A549 (cell line): ENCODE measurements at regions not wholly inside any gene's neighbourhood (a gene's known extent, or its start where the extent isn't known, plus 50 kb on each side); places are given as distances from the start of the nearest gene placed in this dataset.

ENCODE experiments used
- ATAC-seq, 2 experiments: fragments of 200-7000 bp in 1 of 2; fragments of >200 bp in 1 of 2; cut with Nextera tagmentation in 1 of 2; cut with Tn5 transposase in 1 of 2; 3 replicates each; pipeline versions ENCODE4 v1.8.0 to v1.9.1; 2018 to 2020; ENCODE audit warnings: mild to moderate bottlenecking in 1 of 2, moderate library complexity in 1 of 2
- CTCF ChIA-PET: fragments of 300-600 bp; sonication (Branson Sonifier 250); formaldehyde crosslinking; extraction: SDS; loops from one replicate; lab custom pipeline; 2021; ENCODE audit warnings: antibody characterized with exemption, inconsistent platforms; lab: Yijun Ruan, JAX
- POLR2A ChIA-PET: fragments of 350-600 bp; formaldehyde crosslinking; extraction: SDS; loops from one replicate; lab custom pipeline; 2021; ENCODE audit warnings: antibody characterized with exemption, inconsistent platforms; lab: Yijun Ruan, JAX
- DNase-seq, 2 experiments: peaks; one replicate each; pipeline versions ENCODE4 v3.0.0 to v3.0.0-alpha.2; 2011 to 2016; ENCODE audit warnings: low read depth in 1 of 2, low spot score in 1 of 2
- FAIRE-seq: peaks from 2 replicates; lab custom pipeline; 2011; peaks lifted over from hg19 to GRCh38; lab: Jason Lieb, UNC
- H3K27ac ChIP-seq, 2 experiments: fragments of >200 bp; sonication (Bioruptor Twin); formaldehyde crosslinking; 3 replicates each; pipeline ENCODE4 v1.5.1; 2016 to 2017
- H3K4me1 ChIP-seq: fragments of >200 bp; sonication (Bioruptor Twin); formaldehyde crosslinking; 3 replicates; pipeline ENCODE4 v1.6.1; 2016
- H3K4me2 ChIP-seq: fragments of >200 bp; sonication (Bioruptor Twin); formaldehyde crosslinking; 3 replicates; pipeline ENCODE4 v1.6.1; 2016
- H3K4me3 ChIP-seq: fragments of >200 bp; sonication (Bioruptor Twin); formaldehyde crosslinking; 3 replicates; pipeline ENCODE4 v1.5.1; 2016
- H3K9me3 ChIP-seq: fragments of >200 bp; sonication (Bioruptor Twin); formaldehyde crosslinking; 3 replicates; pipeline ENCODE4 v1.6.1; 2016
- BCL3 ChIP-seq: fragments of >200 bp; sonication (Bioruptor Twin); formaldehyde crosslinking; IDR thresholded peaks from 3 replicates; pipeline ENCODE4 v1.6.1; 2016
- CBX8 ChIP-seq: fragments of 200-600 bp; sonication (generic); IDR thresholded peaks from 2 replicates; pipeline ENCODE4 v1.6.1; 2016
- CEBPB ChIP-seq, 2 experiments: fragments of >200 bp in 1 of 2; sonication (Bioruptor Twin) in 1 of 2; formaldehyde crosslinking in 1 of 2; IDR thresholded peaks; 2 replicates each; pipeline ENCODE4 v1.6.1; 2012 to 2016
- CHD4 ChIP-seq: fragments of 200-600 bp; sonication (generic); IDR thresholded peaks from 2 replicates; pipeline ENCODE4 v1.6.1; 2016; ENCODE audit warnings: antibody characterized with exemption, mild to moderate bottlenecking, borderline replicate concordance
- CTCF ChIP-seq: fragments of >200 bp; sonication (Bioruptor Twin); formaldehyde crosslinking; IDR thresholded peaks from 3 replicates; pipeline ENCODE4 v1.5.1; 2016
- EHMT2 ChIP-seq: fragments of 200-600 bp; sonication (generic); IDR thresholded peaks from 2 replicates; pipeline ENCODE4 v1.6.1; 2016; ENCODE audit warnings: antibody characterized with exemption, low read depth, mild to moderate bottlenecking, moderate library complexity
- ELK1 ChIP-seq: fragments of 150-350 bp; IDR thresholded peaks from 2 replicates; pipeline ENCODE4 v1.6.1; 2014; ENCODE audit warnings: low read depth, mild to moderate bottlenecking, low read length
- EP300 ChIP-seq, 2 experiments: fragments of >200 bp; sonication (Bioruptor Twin); formaldehyde crosslinking; IDR thresholded peaks; 2 replicates in 1 of 2; 3 replicates in 1 of 2; pipeline ENCODE4 v1.6.1; 2016 to 2017
- ESRRA ChIP-seq: fragments of 150-350 bp; IDR thresholded peaks from 2 replicates; pipeline ENCODE4 v1.6.1; 2014; ENCODE audit warnings: mild to moderate bottlenecking, low read length, borderline replicate concordance
- FOSB ChIP-seq: fragments of 250-450 bp; sonication (Bioruptor Pico); IDR thresholded peaks from 2 replicates; pipeline ENCODE4 v1.5.0; 2020; ENCODE audit warnings: mild to moderate bottlenecking, moderate library complexity
- FOXS1 ChIP-seq: fragments of 250-450 bp; sonication (Bioruptor Pico); IDR thresholded peaks from 2 replicates; pipeline ENCODE4 v1.5.0; 2020; ENCODE audit warnings: mild to moderate bottlenecking, moderate library complexity
- HDAC2 ChIP-seq: fragments of 200-600 bp; sonication (generic); IDR thresholded peaks from 2 replicates; pipeline ENCODE4 v1.6.1; 2016
- JUN ChIP-seq, 2 experiments: fragments of >200 bp; sonication (Bioruptor Twin); formaldehyde crosslinking; IDR thresholded peaks; 2 replicates in 1 of 2; 3 replicates in 1 of 2; pipeline ENCODE4 v1.6.1; 2016 to 2017
- MAZ ChIP-seq: fragments of 150-350 bp; IDR thresholded peaks from 2 replicates; pipeline ENCODE4 v1.6.1; 2014; ENCODE audit warnings: antibody characterized with exemption, low read depth, low read length, borderline replicate concordance
- MYC ChIP-seq: IDR thresholded peaks from 2 replicates; pipeline ENCODE4 v1.6.1; 2012; ENCODE audit warnings: mild to moderate bottlenecking, inconsistent platforms, low read length, improper control_type of control experiment, borderline replicate concordance
- POLR2A ChIP-seq: IDR thresholded peaks from 2 replicates; pipeline ENCODE4 v1.6.1; 2012; ENCODE audit warnings: mild to moderate bottlenecking, low read length
- POLR2AphosphoS2 ChIP-seq: conservative IDR thresholded peaks from 2 replicates; pipeline ENCODE4 v1.6.1; 2012; ENCODE audit warnings: low read length, improper control_type of control experiment, inconsistent platforms
- RCOR1 ChIP-seq: fragments of 150-350 bp; IDR thresholded peaks from 2 replicates; pipeline ENCODE4 v1.6.1; 2014; ENCODE audit warnings: antibody characterized with exemption, low read length, low read depth
- SMC3 ChIP-seq: fragments of >200 bp; sonication (Bioruptor Twin); formaldehyde crosslinking; IDR thresholded peaks from 3 replicates; pipeline ENCODE4 v1.6.1; 2018; ENCODE audit warnings: inconsistent platforms
- SREBF2 ChIP-seq: fragments of 450-650 bp; IDR thresholded peaks from 2 replicates; pipeline ENCODE4 v1.6.1; 2014; ENCODE audit warnings: mild to moderate bottlenecking, moderate library complexity
- TP53 ChIP-seq: fragments of 250-450 bp; sonication (Bioruptor Pico); IDR thresholded peaks from 2 replicates; pipeline ENCODE4 v1.5.0; 2021; ENCODE audit warnings: mild to moderate bottlenecking, moderate library complexity
- USF2 ChIP-seq: fragments of 450-650 bp; IDR thresholded peaks from 2 replicates; pipeline ENCODE4 v1.6.1; 2014; ENCODE audit warnings: antibody characterized with exemption
- ZNF302 ChIP-seq: fragments of 250-450 bp; sonication (Bioruptor Pico); IDR thresholded peaks from 2 replicates; pipeline ENCODE4 v1.9.0; 2021; ENCODE audit warnings: inconsistent platforms, mild to moderate bottlenecking, moderate library complexity
- ZSCAN20 ChIP-seq: fragments of 250-450 bp; sonication (Bioruptor Pico); IDR thresholded peaks from 2 replicates; pipeline ENCODE4 v1.8.0; 2022; ENCODE audit warnings: mild to moderate bottlenecking, moderate library complexity
- WGBS: methylation state at CpG from one replicate; pipeline ENCODE4 v1.1.6; 2017; ENCODE audit errors: missing lambda C conversion rate; 5-methylcytosine and 5-hydroxymethylcytosine counted together
- TF ChIP-seq, protein P1 (sequence below): fragments of 200-600 bp; sonication (generic); IDR thresholded peaks from 2 replicates; pipeline ENCODE4 v1.6.1; 2016; ENCODE audit warnings: antibody characterized with exemption, mild to moderate bottlenecking, moderate library complexity

GRCh38 chr12:93139028-93139665 is 210.1 kb upstream of the EEA1 start:
- FAIRE-seq (no peak), DNase-seq (no peak), ATAC-seq (no peak)
- Histone ChIP-seq H3K4me2 (no peak overlapping the region), H3K9me3 (no peaks in the 10 kb centered on the region), H3K4me3 (no peak overlapping the region), H3K27ac (no peak overlapping the region), H3K4me1 (peaks cover 17% of the 10 kb centered on the region)
- ChIA-PET CTCF (interaction anchor here (1.1 to 1.3 kb wide), 3 partner anchors 57 to 241 kb away, joined by 3 to 4 read pairs (median 3); no protein-coding TSS in a partner anchor), POLR2A (no interaction called here)
- WGBS: 15% methylated on average over 1 of the region's 1 CpG
- TF ChIP-seq ZSCAN20 (CRISPR knock-in tag): no peak
- TF ChIP-seq SREBF2: no peak
- no peak for TF ChIP-seq TP53 (CRISPR knock-in tag)
- TF ChIP-seq BCL3: no peak
- no peak for TF ChIP-seq POLR2A
- no peak for TF ChIP-seq CEBPB (IDR thresholded peaks at IDR 0.05)
- no peak for TF ChIP-seq RCOR1
- no peak for TF ChIP-seq CHD4
- TF ChIP-seq, all 56 proteins: peak for 0

DNA sequence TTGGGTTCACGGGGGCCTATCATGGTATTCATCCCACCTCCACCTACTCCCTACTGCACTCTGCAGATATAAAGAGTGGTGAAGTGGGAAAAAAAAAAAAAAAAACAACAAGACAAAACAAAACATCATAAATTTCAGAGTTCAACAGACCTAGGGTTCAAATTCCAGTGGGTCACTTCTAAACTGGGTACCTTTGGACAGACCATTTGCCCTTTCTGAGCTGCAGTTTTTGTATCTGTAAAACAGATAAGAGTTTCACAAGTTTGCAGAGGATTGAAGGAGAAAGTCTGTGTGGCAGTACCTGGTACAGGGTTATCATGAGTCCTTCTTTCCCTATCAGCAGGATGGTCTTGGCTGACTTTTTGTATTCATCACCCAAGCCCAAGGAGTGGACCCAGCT is 211.2 kb upstream of the EEA1 start:
- H3K4me1 ChIP-seq: peaks cover 12% of the 10 kb centered on the region
- CTCF ChIA-PET: no interaction called here
- H3K27ac ChIP-seq: no peak overlapping the region
- FAIRE-seq: no peak
- no peak for DNase-seq
- no peak for ATAC-seq
- no peak for TF ChIP-seq TP53 (CRISPR knock-in tag)
- TF ChIP-seq FOXS1 (CRISPR knock-in tag): no peak
- TF ChIP-seq, protein P1, sequence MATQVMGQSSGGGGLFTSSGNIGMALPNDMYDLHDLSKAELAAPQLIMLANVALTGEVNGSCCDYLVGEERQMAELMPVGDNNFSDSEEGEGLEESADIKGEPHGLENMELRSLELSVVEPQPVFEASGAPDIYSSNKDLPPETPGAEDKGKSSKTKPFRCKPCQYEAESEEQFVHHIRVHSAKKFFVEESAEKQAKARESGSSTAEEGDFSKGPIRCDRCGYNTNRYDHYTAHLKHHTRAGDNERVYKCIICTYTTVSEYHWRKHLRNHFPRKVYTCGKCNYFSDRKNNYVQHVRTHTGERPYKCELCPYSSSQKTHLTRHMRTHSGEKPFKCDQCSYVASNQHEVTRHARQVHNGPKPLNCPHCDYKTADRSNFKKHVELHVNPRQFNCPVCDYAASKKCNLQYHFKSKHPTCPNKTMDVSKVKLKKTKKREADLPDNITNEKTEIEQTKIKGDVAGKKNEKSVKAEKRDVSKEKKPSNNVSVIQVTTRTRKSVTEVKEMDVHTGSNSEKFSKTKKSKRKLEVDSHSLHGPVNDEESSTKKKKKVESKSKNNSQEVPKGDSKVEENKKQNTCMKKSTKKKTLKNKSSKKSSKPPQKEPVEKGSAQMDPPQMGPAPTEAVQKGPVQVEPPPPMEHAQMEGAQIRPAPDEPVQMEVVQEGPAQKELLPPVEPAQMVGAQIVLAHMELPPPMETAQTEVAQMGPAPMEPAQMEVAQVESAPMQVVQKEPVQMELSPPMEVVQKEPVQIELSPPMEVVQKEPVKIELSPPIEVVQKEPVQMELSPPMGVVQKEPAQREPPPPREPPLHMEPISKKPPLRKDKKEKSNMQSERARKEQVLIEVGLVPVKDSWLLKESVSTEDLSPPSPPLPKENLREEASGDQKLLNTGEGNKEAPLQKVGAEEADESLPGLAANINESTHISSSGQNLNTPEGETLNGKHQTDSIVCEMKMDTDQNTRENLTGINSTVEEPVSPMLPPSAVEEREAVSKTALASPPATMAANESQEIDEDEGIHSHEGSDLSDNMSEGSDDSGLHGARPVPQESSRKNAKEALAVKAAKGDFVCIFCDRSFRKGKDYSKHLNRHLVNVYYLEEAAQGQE: no peak
- TF ChIP-seq POLR2AphosphoS2: no peak
- TF ChIP-seq MAZ: no peak
- no peak for TF ChIP-seq HDAC2
- TF ChIP-seq CBX8: no peak
- TF ChIP-seq EP300 (IDR thresholded peaks at IDR 0.05): no peak
- H3K4me3 ChIP-seq: no peak overlapping the region
- WGBS: 95% methylated on average over 1 of the region's 1 CpG
- POLR2A ChIA-PET: no interaction called here
- H3K4me2 ChIP-seq: no peak overlapping the region
- H3K9me3 ChIP-seq: no peaks in the 10 kb centered on the region

- CTCF ChIA-PET: no interaction called here
- FAIRE-seq: no peak
These were observed 211.7 kb upstream of the EEA1 start for GRCh38 chr12:93140801-93141200.

More at GRCh38 chr12:93140801-93141200, 211.7 kb upstream of the EEA1 start:
- ATAC-seq: no peak
- POLR2A ChIA-PET: no interaction called here
- no peak for TF ChIP-seq USF2
- TF ChIP-seq ELK1: no peak
- TF ChIP-seq FOSB (CRISPR knock-in tag): no peak
- no peak for TF ChIP-seq CEBPB (IDR thresholded peaks at IDR 0.05)
- TF ChIP-seq SMC3: no peak
- TF ChIP-seq EHMT2: no peak
- TF ChIP-seq ZNF302 (CRISPR knock-in tag): no peak
- no peak for TF ChIP-seq JUN (IDR thresholded peaks at IDR 0.05)
- TF ChIP-seq MYC: no peak
- TF ChIP-seq ESRRA: no peak
- TF ChIP-seq TP53 (CRISPR knock-in tag): no peak
- TF ChIP-seq CTCF: no peak
- no peak for TF ChIP-seq RCOR1
- TF ChIP-seq POLR2A: no peak
- TF ChIP-seq, all 56 proteins: peak for 0
- Histone ChIP-seq H3K4me1 (peaks cover 8% of the 10 kb centered on the region), H3K9me3 (no peaks in the 10 kb centered on the region), H3K27ac (no peak overlapping the region), H3K4me3 (no peak overlapping the region), H3K4me2 (no peak overlapping the region)
- DNase-seq: no peak
- 86% methylated on average over 6 of the region's 6 CpGs for WGBS
